ENCODE measurements at regions not wholly inside any gene's neighbourhood (a gene's known extent, or its start where the extent isn't known, plus 50 kb on each side); places are given as distances from the start of the nearest gene placed in this dataset.

- no peaks in the 10 kb centered on the region for H3K27me3 ChIP-seq (ENCODE audit: insufficient read depth, low read length, poor library complexity, severe bottlenecking)
- ChIA-PET CTCF (interaction anchor here (1.0 kb wide), 1 partner anchor 61 kb away, joined by 3 read pairs; no protein-coding TSS in a partner anchor), POLR2A (no interaction called here)
- peak in 1 of 5 donors; percentile 30 for DNase-seq
- H3K4me1 ChIP-seq (ENCODE audit: insufficient read depth, low read length), result no peaks in the 10 kb centered on the region
- H3K27ac ChIP-seq (ENCODE audit: low read depth, low read length), result no peak overlapping the region
- Mint-ChIP-seq H3K4me3 (no peak overlapping the region), H3K9me3 (no peaks in the 10 kb centered on the region), H3K27me3 (peaks cover 1 to 2% of the 10 kb centered on the region in 2 donors), H3K27ac (peak overlapping the region in 1 of 8 donors; percentile 11), H3K36me3 (no peaks in the 10 kb centered on the region), H3K4me1 (no peaks in the 10 kb centered on the region)
- no peaks in the 10 kb centered on the region for H3K36me3 ChIP-seq (ENCODE audit: insufficient read depth, low read length)
- no peak overlapping the region for H3K4me3 ChIP-seq (ENCODE audit: low read length)
- no peaks in the 10 kb centered on the region for H3K9me3 ChIP-seq (ENCODE audit: low read length)
Measured at GRCh38 chr20:50399917-50400704, 110.1 kb upstream of the PTPN1 start.

GRCh38 chr20:50400705-50401586, 109.2 kb upstream of the PTPN1 start:
- CTCF ChIA-PET, result interaction anchor here (1.0 to 1.6 kb wide), 2 partner anchors 10 to 62 kb away, joined by 3 to 4 read pairs; no protein-coding TSS in a partner anchor
- DNase-seq, result peak in 1 of 5 donors; percentile 23
- H3K27me3 ChIP-seq (ENCODE audit: insufficient read depth, low read length, poor library complexity, severe bottlenecking), result no peaks in the 10 kb centered on the region
- no peaks in the 10 kb centered on the region for H3K9me3 ChIP-seq (ENCODE audit: low read length)
- H3K4me3 ChIP-seq (ENCODE audit: low read length), result no peak overlapping the region
- H3K9me3 Mint-ChIP-seq, result no peaks in the 10 kb centered on the region
- H3K27ac ChIP-seq (ENCODE audit: low read depth, low read length), result no peak overlapping the region
- peaks cover 0 to 3% of the 10 kb centered on the region in 2 donors for H3K27me3 Mint-ChIP-seq
- no peaks in the 10 kb centered on the region for H3K36me3 ChIP-seq (ENCODE audit: insufficient read depth, low read length)
- no peaks in the 10 kb centered on the region for H3K36me3 Mint-ChIP-seq
- no peaks in the 10 kb centered on the region for H3K4me1 ChIP-seq (ENCODE audit: insufficient read depth, low read length)
- H3K4me3 Mint-ChIP-seq, result no peak overlapping the region
- POLR2A ChIA-PET, result no interaction called here
- H3K4me1 Mint-ChIP-seq, result no peaks in the 10 kb centered on the region
- peak overlapping the region in 2 of 8 donors; percentile 11 to 32 for H3K27ac Mint-ChIP-seq

GRCh38 chr20:50401587-50402418, 108.4 kb upstream of the PTPN1 start:
- Histone ChIP-seq H3K36me3 (ENCODE audit: insufficient read depth, low read length) (no peaks in the 10 kb centered on the region), H3K4me1 (ENCODE audit: insufficient read depth, low read length) (no peaks in the 10 kb centered on the region), H3K9me3 (ENCODE audit: low read length) (no peaks in the 10 kb centered on the region), H3K27ac (ENCODE audit: low read depth, low read length) (no peak overlapping the region), H3K27me3 (ENCODE audit: insufficient read depth, low read length, poor library complexity, severe bottlenecking) (no peaks in the 10 kb centered on the region), H3K4me3 (ENCODE audit: low read length) (no peak overlapping the region)
- no peaks in the 10 kb centered on the region for H3K36me3 Mint-ChIP-seq
- ChIA-PET POLR2A (no interaction called here), CTCF (interaction anchor here (1.6 kb wide), 1 partner anchor 11 kb away, joined by 4 read pairs; no protein-coding TSS in a partner anchor)
- peaks cover 0 to 3% of the 10 kb centered on the region in 2 donors for H3K27me3 Mint-ChIP-seq
- H3K4me3 Mint-ChIP-seq, result no peak overlapping the region
- DNase-seq, result peak in 1 of 5 donors; percentile 3
- no peaks in the 10 kb centered on the region for H3K9me3 Mint-ChIP-seq
- peak overlapping the region in 1 of 8 donors; percentile 38 for H3K27ac Mint-ChIP-seq
- no peaks in the 10 kb centered on the region for H3K4me1 Mint-ChIP-seq

GRCh38 chr20:50403565-50404418, 106.4 kb upstream of the PTPN1 start:
- no peaks in the 10 kb centered on the region for H3K36me3 Mint-ChIP-seq
- no peak overlapping the region for H3K4me3 ChIP-seq (ENCODE audit: low read length)
- no peaks in the 10 kb centered on the region for H3K4me1 Mint-ChIP-seq
- POLR2A ChIA-PET, result no interaction called here
- no peak overlapping the region for H3K27ac ChIP-seq (ENCODE audit: low read depth, low read length)
- H3K9me3 ChIP-seq (ENCODE audit: low read length), result no peaks in the 10 kb centered on the region
- peaks cover 2 to 14% of the 10 kb centered on the region in 2 donors for H3K27me3 Mint-ChIP-seq
- DNase-seq, result peak in 1 of 5 donors; percentile 13
- no peaks in the 10 kb centered on the region for H3K36me3 ChIP-seq (ENCODE audit: insufficient read depth, low read length)
- CTCF ChIA-PET, result no interaction called here
- no peaks in the 10 kb centered on the region for H3K27me3 ChIP-seq (ENCODE audit: insufficient read depth, low read length, poor library complexity, severe bottlenecking)
- no peaks in the 10 kb centered on the region for H3K4me1 ChIP-seq (ENCODE audit: insufficient read depth, low read length)
- peak overlapping the region in 1 of 8 donors; percentile 31 for H3K27ac Mint-ChIP-seq
- H3K9me3 Mint-ChIP-seq, result no peaks in the 10 kb centered on the region
- no peak overlapping the region for H3K4me3 Mint-ChIP-seq

GRCh38 chr20:50404419-50405234, 105.6 kb upstream of the PTPN1 start:
- Histone ChIP-seq H3K4me3 (ENCODE audit: low read length) (no peak overlapping the region), H3K36me3 (ENCODE audit: insufficient read depth, low read length) (no peaks in the 10 kb centered on the region), H3K4me1 (ENCODE audit: insufficient read depth, low read length) (no peaks in the 10 kb centered on the region), H3K27ac (ENCODE audit: low read depth, low read length) (no peak overlapping the region), H3K9me3 (ENCODE audit: low read length) (no peaks in the 10 kb centered on the region), H3K27me3 (ENCODE audit: insufficient read depth, low read length, poor library complexity, severe bottlenecking) (no peaks in the 10 kb centered on the region)
- Mint-ChIP-seq H3K36me3 (no peaks in the 10 kb centered on the region), H3K4me1 (no peaks in the 10 kb centered on the region), H3K27me3 (peaks cover 2 to 14% of the 10 kb centered on the region in 2 donors), H3K4me3 (no peak overlapping the region), H3K27ac (peak overlapping the region in 1 of 8 donors; percentile 15), H3K9me3 (no peaks in the 10 kb centered on the region)
- peak in 1 of 5 donors; percentile 8 for DNase-seq
- ChIA-PET CTCF (no interaction called here), POLR2A (no interaction called here)

- ChIA-PET CTCF (no interaction called here), POLR2A (no interaction called here)
- H3K36me3 Mint-ChIP-seq, result no peaks in the 10 kb centered on the region
- H3K4me3 Mint-ChIP-seq, result no peak overlapping the region
- no peak overlapping the region for H3K27ac ChIP-seq (ENCODE audit: low read depth, low read length)
- no peaks in the 10 kb centered on the region for H3K4me1 Mint-ChIP-seq
- peaks cover 2 to 14% of the 10 kb centered on the region in 2 donors for H3K27me3 Mint-ChIP-seq
- no peaks in the 10 kb centered on the region for H3K9me3 Mint-ChIP-seq
- H3K27me3 ChIP-seq (ENCODE audit: insufficient read depth, low read length, poor library complexity, severe bottlenecking), result no peaks in the 10 kb centered on the region
- peak overlapping the region in 2 of 8 donors; percentile 22 to 55 for H3K27ac Mint-ChIP-seq
- H3K9me3 ChIP-seq (ENCODE audit: low read length), result no peaks in the 10 kb centered on the region
- H3K4me1 ChIP-seq (ENCODE audit: insufficient read depth, low read length), result no peaks in the 10 kb centered on the region
- peak in 1 of 5 donors; percentile 31 for DNase-seq
- no peak overlapping the region for H3K4me3 ChIP-seq (ENCODE audit: low read length)
- H3K36me3 ChIP-seq (ENCODE audit: insufficient read depth, low read length), result no peaks in the 10 kb centered on the region
Measured at GRCh38 chr20:50405235-50405914, 104.8 kb upstream of the PTPN1 start.
